ENCODE measurements at regions not wholly inside any gene's neighbourhood (a gene's known extent, or its start where the extent isn't known, plus 50 kb on each side); places are given as distances from the start of the nearest gene placed in this dataset.

DNA sequence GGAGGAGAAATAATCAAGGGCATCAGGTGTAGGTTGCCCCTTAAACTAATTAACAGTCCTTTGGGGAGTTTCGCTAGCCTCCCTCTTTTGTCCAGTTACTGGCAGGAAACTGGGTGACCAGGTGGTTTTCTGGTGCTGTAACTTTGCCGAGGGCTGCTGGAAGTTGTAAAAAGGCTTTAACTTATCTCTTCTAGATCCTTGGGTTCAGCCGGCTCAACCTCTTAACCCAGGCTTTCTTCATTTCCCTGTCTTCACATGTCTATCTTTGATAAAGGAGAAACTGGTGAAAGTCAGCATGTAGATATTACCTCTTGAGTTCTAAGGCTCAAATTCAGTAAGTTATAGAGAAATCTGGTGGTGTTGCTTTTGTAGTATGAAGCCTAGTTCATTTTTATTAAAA is 289.7 kb upstream of the NRIP1 start:
- no peak overlapping the region for H3K4me3 ChIP-seq
- DNase-seq (ENCODE audit: low spot score in 2 of 2) = no peak
- no peaks in the 10 kb centered on the region for H3K27me3 ChIP-seq
- no peaks in the 10 kb centered on the region for H3K36me3 ChIP-seq
- no peaks in the 10 kb centered on the region for H3K9me3 ChIP-seq
- no peak overlapping the region for H3K27ac ChIP-seq
- no peak for TF ChIP-seq POLR2AphosphoS5 (IDR thresholded peaks at IDR 0.05)
- no peak for TF ChIP-seq POLR2A (IDR thresholded peaks at IDR 0.05)
- TF ChIP-seq, protein P1, sequence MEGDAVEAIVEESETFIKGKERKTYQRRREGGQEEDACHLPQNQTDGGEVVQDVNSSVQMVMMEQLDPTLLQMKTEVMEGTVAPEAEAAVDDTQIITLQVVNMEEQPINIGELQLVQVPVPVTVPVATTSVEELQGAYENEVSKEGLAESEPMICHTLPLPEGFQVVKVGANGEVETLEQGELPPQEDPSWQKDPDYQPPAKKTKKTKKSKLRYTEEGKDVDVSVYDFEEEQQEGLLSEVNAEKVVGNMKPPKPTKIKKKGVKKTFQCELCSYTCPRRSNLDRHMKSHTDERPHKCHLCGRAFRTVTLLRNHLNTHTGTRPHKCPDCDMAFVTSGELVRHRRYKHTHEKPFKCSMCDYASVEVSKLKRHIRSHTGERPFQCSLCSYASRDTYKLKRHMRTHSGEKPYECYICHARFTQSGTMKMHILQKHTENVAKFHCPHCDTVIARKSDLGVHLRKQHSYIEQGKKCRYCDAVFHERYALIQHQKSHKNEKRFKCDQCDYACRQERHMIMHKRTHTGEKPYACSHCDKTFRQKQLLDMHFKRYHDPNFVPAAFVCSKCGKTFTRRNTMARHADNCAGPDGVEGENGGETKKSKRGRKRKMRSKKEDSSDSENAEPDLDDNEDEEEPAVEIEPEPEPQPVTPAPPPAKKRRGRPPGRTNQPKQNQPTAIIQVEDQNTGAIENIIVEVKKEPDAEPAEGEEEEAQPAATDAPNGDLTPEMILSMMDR (IDR thresholded peaks at IDR 0.05) = no peak
- intact Hi-C loops (cut with DNase I; ENCODE audit: low total_unique reads) = no loop called here
- H3K4me1 ChIP-seq = no peaks in the 10 kb centered on the region

DNA sequence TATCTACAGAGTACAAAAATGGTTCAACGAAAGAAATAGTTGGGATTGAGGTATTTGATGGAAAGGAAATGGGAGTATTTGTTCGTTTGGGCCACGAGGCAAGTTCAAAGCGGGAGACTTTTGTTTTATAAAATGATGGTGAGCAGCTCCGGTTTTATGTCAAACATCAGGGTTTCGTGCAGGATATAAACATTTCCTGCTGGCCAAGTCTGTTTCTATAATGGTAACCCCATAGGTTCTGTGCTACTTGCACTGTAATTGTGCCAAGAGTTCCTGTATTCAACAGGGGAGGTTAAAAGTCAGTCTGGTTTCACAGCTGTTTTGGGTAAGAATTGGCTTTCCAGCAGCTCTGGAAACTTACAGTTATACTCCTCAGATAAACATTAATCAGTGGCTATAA is 290.3 kb upstream of the NRIP1 start:
- H3K27me3 ChIP-seq = no peaks in the 10 kb centered on the region
- TF ChIP-seq POLR2AphosphoS5 (IDR thresholded peaks at IDR 0.05) = no peak
- no peak for TF ChIP-seq POLR2A (IDR thresholded peaks at IDR 0.05)
- TF ChIP-seq, protein P1 (IDR thresholded peaks at IDR 0.05) = no peak
- H3K9me3 ChIP-seq = no peaks in the 10 kb centered on the region
- H3K36me3 ChIP-seq = no peaks in the 10 kb centered on the region
- no peak overlapping the region for H3K27ac ChIP-seq
- no peaks in the 10 kb centered on the region for H3K4me1 ChIP-seq
- no peak for DNase-seq (ENCODE audit: low spot score in 2 of 2)
- no peak overlapping the region for H3K4me3 ChIP-seq
- intact Hi-C loops (cut with DNase I; ENCODE audit: low total_unique reads) = no loop called here

DNA sequence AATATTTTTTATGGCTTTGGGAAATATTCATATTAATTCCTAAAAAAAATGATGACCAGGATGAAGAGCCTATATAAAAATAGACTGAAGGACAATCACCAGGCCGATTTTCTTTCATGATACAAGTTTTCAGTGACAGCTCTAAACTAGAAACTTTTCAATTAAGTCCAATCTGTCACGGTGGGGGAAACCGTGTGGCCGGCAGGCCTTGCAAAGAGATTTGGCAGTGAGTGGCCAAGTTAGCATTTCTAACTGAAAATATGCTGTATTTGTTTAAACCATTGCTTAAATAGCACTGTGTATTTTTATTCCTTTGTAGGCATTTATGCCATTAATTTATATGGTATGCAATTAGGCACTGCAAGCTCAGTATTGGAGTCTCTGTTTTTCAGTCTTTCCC is 294.5 kb upstream of the NRIP1 start:
- no peak for DNase-seq (ENCODE audit: low spot score in 2 of 2)
- H3K9me3 ChIP-seq = peaks cover 0 to 4% of the 10 kb centered on the region in 2 donors
- H3K27ac ChIP-seq = no peak overlapping the region
- TF ChIP-seq POLR2A (IDR thresholded peaks at IDR 0.05) = no peak
- TF ChIP-seq POLR2AphosphoS5 (IDR thresholded peaks at IDR 0.05) = no peak
- TF ChIP-seq, protein P1 (IDR thresholded peaks at IDR 0.05) = no peak
- intact Hi-C loops (cut with DNase I; ENCODE audit: low total_unique reads) = no loop called here
- no peaks in the 10 kb centered on the region for H3K36me3 ChIP-seq
- no peak overlapping the region for H3K4me3 ChIP-seq
- no peaks in the 10 kb centered on the region for H3K4me1 ChIP-seq
- H3K27me3 ChIP-seq = no peaks in the 10 kb centered on the region

DNA sequence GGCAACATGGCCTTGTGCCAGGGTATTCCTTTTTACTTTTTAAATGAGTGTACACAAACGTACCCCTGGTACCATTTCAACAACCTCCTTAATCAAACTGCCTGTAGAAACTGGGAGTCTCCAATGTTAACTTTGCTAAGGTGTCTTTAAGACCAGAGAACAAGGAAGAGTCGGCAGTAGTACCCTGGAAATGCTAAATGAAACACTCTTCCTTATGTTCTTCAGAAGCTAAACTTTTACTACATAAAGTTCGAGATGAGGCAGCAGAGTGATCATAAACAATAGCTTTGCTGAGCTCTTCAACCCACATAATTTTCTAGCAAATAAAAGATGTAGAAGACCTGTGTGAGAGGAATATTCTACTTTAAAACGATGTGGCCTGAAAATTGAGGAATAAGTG is 297.7 kb upstream of the NRIP1 start:
- Histone ChIP-seq H3K36me3 (no peaks in the 10 kb centered on the region), H3K9me3 (peaks cover 4 to 8% of the 10 kb centered on the region in 2 donors), H3K4me3 (no peak overlapping the region), H3K27ac (no peak overlapping the region), H3K27me3 (no peaks in the 10 kb centered on the region), H3K4me1 (no peaks in the 10 kb centered on the region)
- intact Hi-C loops (cut with DNase I; ENCODE audit: low total_unique reads) = no loop called here
- TF ChIP-seq POLR2A (IDR thresholded peaks at IDR 0.05) = no peak
- TF ChIP-seq POLR2AphosphoS5 (IDR thresholded peaks at IDR 0.05) = no peak
- TF ChIP-seq, protein P1 (IDR thresholded peaks at IDR 0.05) = no peak
- DNase-seq (ENCODE audit: low spot score in 2 of 2) = no peak

DNA sequence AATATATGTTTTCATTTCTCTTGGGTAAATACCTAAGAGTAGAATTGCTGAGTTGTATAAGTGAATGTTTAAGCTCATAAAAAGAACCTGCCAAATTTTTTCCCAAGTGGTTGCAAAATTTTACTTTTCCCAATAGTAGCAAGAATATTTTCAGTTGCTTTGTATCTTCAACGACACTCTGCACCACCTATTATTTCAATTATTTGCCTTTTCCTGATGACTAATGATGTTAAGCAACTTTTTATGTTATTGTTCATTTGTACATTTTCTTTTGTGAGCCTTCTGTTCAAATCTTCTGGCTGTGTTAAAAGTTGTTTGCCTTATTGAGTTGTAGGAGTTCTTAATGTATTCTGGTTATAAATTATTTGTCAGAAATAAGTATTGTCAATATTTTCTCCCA is 299.1 kb upstream of the NRIP1 start:
- TF ChIP-seq POLR2AphosphoS5 (IDR thresholded peaks at IDR 0.05) = no peak
- TF ChIP-seq, protein P1 (IDR thresholded peaks at IDR 0.05) = no peak
- TF ChIP-seq POLR2A (IDR thresholded peaks at IDR 0.05) = no peak
- Histone ChIP-seq H3K4me1 (no peaks in the 10 kb centered on the region), H3K9me3 (peaks cover 4 to 8% of the 10 kb centered on the region in 2 donors), H3K4me3 (no peak overlapping the region), H3K27me3 (no peaks in the 10 kb centered on the region), H3K27ac (no peak overlapping the region), H3K36me3 (no peaks in the 10 kb centered on the region)
- intact Hi-C loops (cut with DNase I; ENCODE audit: low total_unique reads) = no loop called here
- no peak for DNase-seq (ENCODE audit: low spot score in 2 of 2)

Data from breast epithelium (tissue), 4 donors.